CD4-positive, alpha-beta T cell (primary cell): ENCODE measurements at regions not wholly inside any gene's neighbourhood (a gene's known extent, or its start where the extent isn't known, plus 50 kb on each side); places are given as distances from the start of the nearest gene placed in this dataset.

Experiments used
- ATAC-seq: fragments of 200-7000 bp; cut with Tn5 transposase; one replicate; pipeline ENCODE4 v1.10.0; 2022; ENCODE audit warnings: mild to moderate bottlenecking; ENCODE audit not compliant: poor library complexity
- CTCF ChIA-PET: fragments of 350-600 bp; sonication (Branson Sonifier 250); formaldehyde crosslinking; loops from one replicate; lab custom pipeline; 2021; ENCODE audit warnings: antibody characterized with exemption, inconsistent platforms; lab: Charles Lee
- POLR2A ChIA-PET: fragments of 350-600 bp; sonication (Branson Sonifier 250); formaldehyde crosslinking; loops from one replicate; lab custom pipeline; 2021; ENCODE audit warnings: antibody characterized with exemption, inconsistent platforms; lab: Charles Lee
- DNase-seq, 14 experiments: peaks; one replicate each; pipeline ENCODE4 v3.0.0-alpha.2; 2013 to 2020; ENCODE audit warnings: mixed read lengths in 2 of 14
- H3K27ac ChIP-seq, 2 donors: one replicate each; pipeline versions ENCODE4 v1.5.1 to v1.7.0; 2013; ENCODE audit warnings: low read length in 2 of 2, low read depth in 1 of 2, mild to moderate bottlenecking in 1 of 2
- H3K27me3 ChIP-seq, 2 experiments: 1 replicate in 1 of 2; 2 replicates in 1 of 2; pipeline versions ENCODE4 v1.6.1 to v1.7.0; 2013; ENCODE audit warnings: low read length in 2 of 2, control low read depth in 1 of 2, mild to moderate bottlenecking in 1 of 2, moderate library complexity in 1 of 2; ENCODE audit not compliant: insufficient read depth in 2 of 2, control insufficient read depth in 1 of 2
- H3K36me3 ChIP-seq: one replicate; pipeline ENCODE4 v1.6.1; 2013; ENCODE audit warnings: low read length, control low read depth; ENCODE audit not compliant: insufficient read depth
- H3K4me1 ChIP-seq: one replicate; pipeline ENCODE4 v1.6.1; 2013; ENCODE audit warnings: low read length, control low read depth; ENCODE audit not compliant: insufficient read depth
- H3K4me3 ChIP-seq: one replicate; pipeline ENCODE4 v1.5.1; 2013; ENCODE audit warnings: mild to moderate bottlenecking, low read length, moderate library complexity
- H3K9me3 ChIP-seq, 2 experiments: 1 replicate in 1 of 2; 2 replicates in 1 of 2; pipeline versions ENCODE4 v1.6.1 to v1.7.0; 2013; ENCODE audit warnings: low read length in 2 of 2, mild to moderate bottlenecking in 2 of 2, control low read depth in 1 of 2, moderate library complexity in 1 of 2; ENCODE audit not compliant: control insufficient read depth in 1 of 2, insufficient read depth in 1 of 2
- H3K27ac Mint-ChIP-seq: one replicate; pipeline ENCODE4 v1.8.0; 2020; ENCODE audit warnings: mixed read lengths
- H3K27me3 Mint-ChIP-seq: one replicate; pipeline ENCODE4 v1.8.0; 2021; ENCODE audit warnings: mixed read lengths
- H3K36me3 Mint-ChIP-seq: one replicate; pipeline ENCODE4 v1.8.0; 2021; ENCODE audit warnings: low read depth, mixed read lengths
- H3K4me1 Mint-ChIP-seq: one replicate; pipeline ENCODE4 v1.8.0; 2021; ENCODE audit warnings: low read depth, mixed read lengths
- H3K4me3 Mint-ChIP-seq: one replicate; pipeline ENCODE4 v1.8.0; 2020; ENCODE audit warnings: mild to moderate bottlenecking, mixed read lengths
- H3K9me3 Mint-ChIP-seq: one replicate; pipeline ENCODE4 v1.8.0; 2020; ENCODE audit warnings: mixed read lengths
- intact Hi-C, 2 experiments: fragments of 100-400 bp; cut with DNase I in 1 of 2; cut with micrococcal nuclease in 1 of 2; formaldehyde crosslinking; loops; one replicate each; pipeline versions ENCODE4 v1.15.1 to v1.9.0; 2023 to 2025; cut with DNase I, micrococcal nuclease
- TF ChIP-seq, protein P1 (sequence below): fragments of 200-600 bp; IDR thresholded peaks from one replicate; pipeline ENCODE4 v1.8.0; 2022; ENCODE audit warnings: antibody characterized with exemption, mild to moderate bottlenecking

DNA sequence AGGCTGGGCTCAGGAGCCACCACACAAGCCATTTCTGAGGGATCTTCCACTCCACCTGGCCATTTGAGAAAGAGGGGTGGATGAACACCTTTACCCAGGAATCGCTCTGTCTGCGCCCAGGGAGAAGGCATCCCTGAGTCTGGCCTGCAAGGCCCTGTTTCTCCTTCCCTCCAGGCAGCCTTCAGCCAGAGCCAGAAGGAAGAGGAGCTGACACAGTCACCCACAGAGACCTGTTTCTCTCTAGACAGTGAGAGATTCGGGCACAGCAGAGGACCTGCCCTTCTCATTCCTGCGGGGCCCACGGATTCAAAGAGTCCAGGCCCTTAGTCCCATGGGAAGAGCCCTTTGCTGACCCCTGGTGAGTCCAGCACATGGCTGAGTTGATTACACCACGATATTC, 127.5 kb upstream of the TNS3 start:
- no peak for DNase-seq
- no peaks in the 10 kb centered on the region for H3K36me3 ChIP-seq
- ChIA-PET CTCF (no interaction called here), POLR2A (no interaction called here)
- Mint-ChIP-seq H3K36me3 (no peaks in the 10 kb centered on the region), H3K4me1 (no peaks in the 10 kb centered on the region), H3K4me3 (no peak overlapping the region), H3K27me3 (no peaks in the 10 kb centered on the region), H3K27ac (no peak overlapping the region), H3K9me3 (no peaks in the 10 kb centered on the region)
- intact Hi-C loops: no loop called here
- TF ChIP-seq, protein P1, sequence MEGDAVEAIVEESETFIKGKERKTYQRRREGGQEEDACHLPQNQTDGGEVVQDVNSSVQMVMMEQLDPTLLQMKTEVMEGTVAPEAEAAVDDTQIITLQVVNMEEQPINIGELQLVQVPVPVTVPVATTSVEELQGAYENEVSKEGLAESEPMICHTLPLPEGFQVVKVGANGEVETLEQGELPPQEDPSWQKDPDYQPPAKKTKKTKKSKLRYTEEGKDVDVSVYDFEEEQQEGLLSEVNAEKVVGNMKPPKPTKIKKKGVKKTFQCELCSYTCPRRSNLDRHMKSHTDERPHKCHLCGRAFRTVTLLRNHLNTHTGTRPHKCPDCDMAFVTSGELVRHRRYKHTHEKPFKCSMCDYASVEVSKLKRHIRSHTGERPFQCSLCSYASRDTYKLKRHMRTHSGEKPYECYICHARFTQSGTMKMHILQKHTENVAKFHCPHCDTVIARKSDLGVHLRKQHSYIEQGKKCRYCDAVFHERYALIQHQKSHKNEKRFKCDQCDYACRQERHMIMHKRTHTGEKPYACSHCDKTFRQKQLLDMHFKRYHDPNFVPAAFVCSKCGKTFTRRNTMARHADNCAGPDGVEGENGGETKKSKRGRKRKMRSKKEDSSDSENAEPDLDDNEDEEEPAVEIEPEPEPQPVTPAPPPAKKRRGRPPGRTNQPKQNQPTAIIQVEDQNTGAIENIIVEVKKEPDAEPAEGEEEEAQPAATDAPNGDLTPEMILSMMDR: no peak
- no peaks in the 10 kb centered on the region for H3K27me3 ChIP-seq
- no peaks in the 10 kb centered on the region for H3K4me1 ChIP-seq
- H3K9me3 ChIP-seq: no peaks in the 10 kb centered on the region
- no peak for ATAC-seq
- H3K27ac ChIP-seq: no peak overlapping the region
- H3K4me3 ChIP-seq: no peak overlapping the region

GRCh38 chr7:47709051-47709450, 127.1 kb upstream of the TNS3 start:
- H3K4me1 ChIP-seq: no peaks in the 10 kb centered on the region
- H3K9me3 ChIP-seq: no peaks in the 10 kb centered on the region
- TF ChIP-seq, protein P1: no peak
- no peaks in the 10 kb centered on the region for H3K36me3 Mint-ChIP-seq
- DNase-seq (no peak), ATAC-seq (no peak)
- POLR2A ChIA-PET: no interaction called here
- H3K4me1 Mint-ChIP-seq: no peaks in the 10 kb centered on the region
- no peaks in the 10 kb centered on the region for H3K9me3 Mint-ChIP-seq
- H3K27ac ChIP-seq: no peak overlapping the region
- no peaks in the 10 kb centered on the region for H3K36me3 ChIP-seq
- CTCF ChIA-PET: no interaction called here
- intact Hi-C loops: no loop called here
- no peak overlapping the region for H3K4me3 ChIP-seq
- H3K4me3 Mint-ChIP-seq: no peak overlapping the region
- no peak overlapping the region for H3K27ac Mint-ChIP-seq
- no peaks in the 10 kb centered on the region for H3K27me3 ChIP-seq
- H3K27me3 Mint-ChIP-seq: no peaks in the 10 kb centered on the region

DNA sequence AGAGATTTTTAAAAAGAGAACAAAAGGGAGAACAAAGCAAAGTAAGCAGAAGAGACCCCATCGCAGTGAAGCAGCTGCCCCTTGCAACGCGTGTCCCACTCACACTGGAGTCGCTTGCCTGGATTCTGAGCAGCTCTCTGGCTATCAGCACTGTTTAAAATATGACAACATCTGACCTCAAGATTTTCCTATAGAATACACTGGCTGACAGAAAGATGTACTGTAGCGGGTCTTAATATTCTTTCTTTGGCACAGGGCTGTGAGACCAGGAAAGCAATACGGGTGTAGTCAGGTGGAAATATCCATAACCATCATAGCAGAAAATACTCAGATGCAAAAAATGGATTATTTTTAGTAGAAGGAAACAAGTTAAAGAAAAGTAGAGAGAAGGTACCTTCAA, 125.7 kb upstream of the TNS3 start:
- no peaks in the 10 kb centered on the region for H3K4me1 ChIP-seq
- Mint-ChIP-seq H3K9me3 (no peaks in the 10 kb centered on the region), H3K36me3 (no peaks in the 10 kb centered on the region), H3K27ac (no peak overlapping the region), H3K4me3 (no peak overlapping the region), H3K27me3 (no peaks in the 10 kb centered on the region), H3K4me1 (no peaks in the 10 kb centered on the region)
- TF ChIP-seq, protein P1: no peak
- CTCF ChIA-PET: no interaction called here
- ATAC-seq (no peak), DNase-seq (no peak)
- H3K27ac ChIP-seq: no peak overlapping the region
- no peaks in the 10 kb centered on the region for H3K36me3 ChIP-seq
- intact Hi-C loops: no loop called here
- H3K4me3 ChIP-seq: no peak overlapping the region
- no peaks in the 10 kb centered on the region for H3K9me3 ChIP-seq
- POLR2A ChIA-PET: no interaction called here
- no peaks in the 10 kb centered on the region for H3K27me3 ChIP-seq
